GM12878 (cell line): ENCODE measurements at regions not wholly inside any gene's neighbourhood (a gene's known extent, or its start where the extent isn't known, plus 50 kb on each side); places are given as distances from the start of the nearest gene placed in this dataset.

Experiments
- CHD1 ChIP-seq: IDR thresholded peaks from 2 replicates; pipeline ENCODE4 v1.6.1; 2012; ENCODE audit warnings: low read depth, low read length, improper control_type of control experiment
- EZH2 ChIP-seq: IDR thresholded peaks from 2 replicates; pipeline ENCODE4 v1.6.1; 2012; ENCODE audit warnings: low read depth, mild to moderate bottlenecking, control low read depth, inconsistent platforms, low read length, borderline replicate concordance; ENCODE audit not compliant: control insufficient read depth
- GABPA ChIP-seq: IDR thresholded peaks from 2 replicates; pipeline ENCODE4 v1.6.1; 2014; ENCODE audit warnings: antibody characterized with exemption, low read depth, mild to moderate bottlenecking, inconsistent platforms
- HDAC6 ChIP-seq: fragments of 200-600 bp; sonication (generic); IDR thresholded peaks from one replicate; pipeline ENCODE4 v1.8.0; 2017; ENCODE audit warnings: antibody characterized with exemption; ENCODE audit not compliant: unreplicated experiment
- KAT2A ChIP-seq: conservative IDR thresholded peaks from 2 replicates; pipeline ENCODE4 v1.6.1; 2011; ENCODE audit warnings: low read depth, low read length; ENCODE audit not compliant: control insufficient read depth
- LARP7 ChIP-seq: fragments of 450-650 bp; IDR thresholded peaks from 2 replicates; pipeline ENCODE4 v1.6.1; 2017; ENCODE audit warnings: mild to moderate bottlenecking
- NBN ChIP-seq: fragments of 450-650 bp; IDR thresholded peaks from 2 replicates; pipeline ENCODE4 v1.6.1; 2016
- POLR2AphosphoS5 ChIP-seq: IDR thresholded peaks from 2 replicates; pipeline ENCODE4 v1.6.1; 2011; ENCODE audit warnings: mild to moderate bottlenecking, low read length, inconsistent platforms
- ZNF207 ChIP-seq: fragments of 450-650 bp; IDR thresholded peaks from 2 replicates; pipeline ENCODE4 v1.6.1; 2014; ENCODE audit warnings: antibody characterized with exemption, mild to moderate bottlenecking, borderline replicate concordance
- TF ChIP-seq, protein P1 (sequence below): IDR thresholded peaks from 2 replicates; pipeline ENCODE4 v1.6.1; 2012; ENCODE audit warnings: low read depth, low read length, improper control_type of control experiment
- TF ChIP-seq, protein P2 (sequence below), 3 experiments: IDR thresholded peaks in 2 of 3; conservative IDR thresholded peaks in 1 of 3; 2 replicates each; pipeline ENCODE4 v1.5.1; 2011; ENCODE audit warnings: low read depth in 3 of 3, low read length in 3 of 3, mild to moderate bottlenecking in 3 of 3, control low read depth in 2 of 3, moderate library complexity in 2 of 3, inconsistent platforms in 1 of 3, mixed read lengths in 1 of 3; ENCODE audit not compliant: control insufficient read depth in 2 of 3, insufficient read depth in 1 of 3; ENCODE audit errors: extremely low read depth in 1 of 3

DNA sequence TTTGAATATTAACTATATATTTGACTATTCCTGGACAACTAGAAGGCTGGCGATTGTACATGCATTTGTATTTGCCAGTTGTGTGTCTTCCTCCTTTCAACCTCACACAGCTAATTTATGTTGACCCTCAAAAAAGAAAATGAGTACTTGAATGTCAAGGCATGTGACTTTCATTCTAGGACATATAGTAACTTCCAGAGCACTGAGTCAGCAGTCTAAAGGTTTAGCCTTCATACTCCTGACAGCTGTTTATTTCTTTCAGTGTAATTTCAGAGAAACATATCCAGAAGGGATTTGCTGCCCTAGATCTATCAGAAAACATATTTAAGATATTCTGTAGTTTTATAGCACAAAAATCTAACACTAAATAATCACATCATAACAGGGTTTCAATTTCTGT, 74.6 kb upstream of the GOLGA8J start:
- TF ChIP-seq, protein P1, sequence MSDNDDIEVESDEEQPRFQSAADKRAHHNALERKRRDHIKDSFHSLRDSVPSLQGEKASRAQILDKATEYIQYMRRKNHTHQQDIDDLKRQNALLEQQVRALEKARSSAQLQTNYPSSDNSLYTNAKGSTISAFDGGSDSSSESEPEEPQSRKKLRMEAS, result no peak
- no peak for TF ChIP-seq GABPA
- TF ChIP-seq, protein P2, sequence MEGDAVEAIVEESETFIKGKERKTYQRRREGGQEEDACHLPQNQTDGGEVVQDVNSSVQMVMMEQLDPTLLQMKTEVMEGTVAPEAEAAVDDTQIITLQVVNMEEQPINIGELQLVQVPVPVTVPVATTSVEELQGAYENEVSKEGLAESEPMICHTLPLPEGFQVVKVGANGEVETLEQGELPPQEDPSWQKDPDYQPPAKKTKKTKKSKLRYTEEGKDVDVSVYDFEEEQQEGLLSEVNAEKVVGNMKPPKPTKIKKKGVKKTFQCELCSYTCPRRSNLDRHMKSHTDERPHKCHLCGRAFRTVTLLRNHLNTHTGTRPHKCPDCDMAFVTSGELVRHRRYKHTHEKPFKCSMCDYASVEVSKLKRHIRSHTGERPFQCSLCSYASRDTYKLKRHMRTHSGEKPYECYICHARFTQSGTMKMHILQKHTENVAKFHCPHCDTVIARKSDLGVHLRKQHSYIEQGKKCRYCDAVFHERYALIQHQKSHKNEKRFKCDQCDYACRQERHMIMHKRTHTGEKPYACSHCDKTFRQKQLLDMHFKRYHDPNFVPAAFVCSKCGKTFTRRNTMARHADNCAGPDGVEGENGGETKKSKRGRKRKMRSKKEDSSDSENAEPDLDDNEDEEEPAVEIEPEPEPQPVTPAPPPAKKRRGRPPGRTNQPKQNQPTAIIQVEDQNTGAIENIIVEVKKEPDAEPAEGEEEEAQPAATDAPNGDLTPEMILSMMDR (IDR thresholded peaks at IDR 0.05 in 2 of 3, conservative IDR thresholded peaks at IDR 0.05 in 1 of 3; ENCODE audit: control insufficient read depth in 2 of 3, extremely low read depth in 1 of 3, insufficient read depth in 1 of 3, low read depth in 3 of 3, low read length in 3 of 3), result no peak
- TF ChIP-seq LARP7, result no peak
- no peak for TF ChIP-seq HDAC6
- TF ChIP-seq CHD1, result no peak
- TF ChIP-seq KAT2A, result no peak
- TF ChIP-seq NBN, result no peak
- no peak for TF ChIP-seq POLR2AphosphoS5
- no peak for TF ChIP-seq EZH2
- no peak for TF ChIP-seq ZNF207
